H1 (cell line): ENCODE measurements at regions not wholly inside any gene's neighbourhood (a gene's known extent, or its start where the extent isn't known, plus 50 kb on each side); places are given as distances from the start of the nearest gene placed in this dataset.

Source experiments
- CTCF ChIA-PET: fragments of 300-600 bp; sonication (Branson Sonifier 250); formaldehyde crosslinking; loops from one replicate; lab custom pipeline; 2021; ENCODE audit not compliant: partially characterized antibody; lab: Charles Lee
- POLR2A ChIA-PET: fragments of 300-600 bp; sonication (Branson Sonifier 250); formaldehyde crosslinking; loops from one replicate; lab custom pipeline; 2021; ENCODE audit warnings: inconsistent platforms; ENCODE audit not compliant: partially characterized antibody; lab: Charles Lee
- DNase-seq, 2 experiments: peaks; one replicate each; pipeline versions ENCODE4 v3.0.0 to v3.0.0-alpha.2; 2010 to 2022; ENCODE audit warnings: low spot score in 2 of 2, low read depth in 1 of 2, mixed read lengths in 1 of 2
- FAIRE-seq: peaks from 2 replicates; lab custom pipeline; 2011; peaks lifted over from hg19 to GRCh38; lab: Jason Lieb, UNC
- H2AFZ ChIP-seq: 2 replicates; pipeline ENCODE4 v1.8.1; 2012; ENCODE audit warnings: low read length, inconsistent platforms
- H2AK5ac ChIP-seq: 2 replicates; pipeline ENCODE4 v1.6.1; 2013; ENCODE audit warnings: low read depth, low read length
- H2BK120ac ChIP-seq: replicated peaks from 2 replicates; pipeline ENCODE3; 2013; ENCODE audit warnings: low read depth, low read length, inconsistent platforms
- H2BK12ac ChIP-seq: 2 replicates; pipeline ENCODE4 v1.6.1; 2013; ENCODE audit warnings: low read depth, low read length
- H2BK15ac ChIP-seq: 2 replicates; pipeline ENCODE4 v1.6.1; 2013; ENCODE audit warnings: low read length
- H2BK20ac ChIP-seq: 2 replicates; pipeline ENCODE4 v1.6.1; 2013; ENCODE audit warnings: low read length
- H2BK5ac ChIP-seq: 2 replicates; pipeline ENCODE4 v1.6.1; 2013; ENCODE audit warnings: low read depth, low read length
- H3K14ac ChIP-seq: 2 replicates; pipeline ENCODE4 v1.6.1; 2013; ENCODE audit warnings: inconsistent platforms; ENCODE audit not compliant: insufficient read length
- H3K18ac ChIP-seq: 2 replicates; pipeline ENCODE4 v1.6.1; 2013; ENCODE audit warnings: low read length; ENCODE audit errors: extremely low read depth
- H3K23ac ChIP-seq: 2 replicates; pipeline ENCODE4 v1.6.1; 2013; ENCODE audit warnings: inconsistent platforms; ENCODE audit not compliant: insufficient read length
- H3K23me2 ChIP-seq: 2 replicates; pipeline ENCODE4 v1.6.1; 2013; ENCODE audit warnings: low read depth, low read length
- H3K27ac ChIP-seq: 2 replicates; pipeline ENCODE4 v1.6.1; 2011; ENCODE audit warnings: low read depth, low read length, inconsistent platforms
- H3K27me3 ChIP-seq, 4 experiments: replicated peaks in 1 of 4; 1 replicate in 1 of 4; 2 replicates in 3 of 4; pipeline versions ENCODE4 v1.6.1 to v1.8.1; 2011 to 2013; ENCODE audit warnings: low read length in 3 of 4, mild to moderate bottlenecking in 3 of 4, inconsistent platforms in 2 of 4, mixed read lengths in 2 of 4, moderate library complexity in 1 of 4; ENCODE audit not compliant: control insufficient read depth in 3 of 4, insufficient read depth in 3 of 4; ENCODE audit errors: extremely low read depth in 1 of 4
- H3K36me3 ChIP-seq, 4 experiments: 2 replicates each; pipeline versions ENCODE4 v1.6.1 to v1.8.1; 2011 to 2013; ENCODE audit warnings: mild to moderate bottlenecking in 4 of 4, low read length in 3 of 4, moderate library complexity in 2 of 4, control low read depth in 1 of 4, inconsistent platforms in 1 of 4; ENCODE audit not compliant: insufficient read depth in 4 of 4, control insufficient read depth in 2 of 4
- H3K4ac ChIP-seq: replicated peaks from 2 replicates; pipeline ENCODE3; 2013; ENCODE audit warnings: low read length, low read depth, mixed read lengths, inconsistent platforms; ENCODE audit not compliant: insufficient read length
- H3K4me1 ChIP-seq, 4 experiments: replicated peaks in 1 of 4; 1 replicate in 1 of 4; 2 replicates in 3 of 4; pipeline versions ENCODE4 v1.6.1 to v1.8.1; 2011 to 2013; ENCODE audit warnings: low read length in 3 of 4, inconsistent platforms in 2 of 4, mixed read lengths in 1 of 4; ENCODE audit not compliant: insufficient read depth in 4 of 4, control insufficient read depth in 3 of 4
- H3K4me2 ChIP-seq, 2 experiments: 2 replicates each; pipeline versions ENCODE4 v1.6.1 to v1.8.1; 2011 to 2013; ENCODE audit warnings: low read depth in 2 of 2, low read length in 2 of 2, control low read depth in 1 of 2, inconsistent platforms in 1 of 2, mild to moderate bottlenecking in 1 of 2; ENCODE audit not compliant: insufficient read depth in 1 of 2
- H3K4me3 ChIP-seq, 4 experiments: fragments of 200-600, 300-600 bp in 1 of 4; sonication (generic), shearing (Covaris generic), sonication (Bioruptor Twin) in 1 of 4; 2 replicates each; pipeline versions ENCODE4 v1.5.1 to v1.8.1; 2011 to 2016; ENCODE audit warnings: low read length in 4 of 4, low read depth in 3 of 4, control low read depth in 2 of 4, inconsistent platforms in 2 of 4, mild to moderate bottlenecking in 2 of 4, mixed read lengths in 1 of 4, moderate library complexity in 1 of 4; ENCODE audit not compliant: insufficient read depth in 2 of 4; ENCODE audit errors: extremely low read depth in 1 of 4
- H3K56ac ChIP-seq: replicated peaks from 2 replicates; pipeline ENCODE3; 2013; ENCODE audit warnings: low read depth, mild to moderate bottlenecking, mixed read lengths, low read length, inconsistent platforms; ENCODE audit not compliant: insufficient read length
- H3K79me1 ChIP-seq: 2 replicates; pipeline ENCODE4 v1.6.1; 2013; ENCODE audit warnings: low read depth, low read length, control low read depth
- H3K79me2 ChIP-seq, 2 experiments: 2 replicates each; pipeline versions ENCODE4 v1.6.1 to v1.8.1; 2012 to 2013; ENCODE audit warnings: low read length in 2 of 2, mild to moderate bottlenecking in 2 of 2, inconsistent platforms in 1 of 2; ENCODE audit not compliant: insufficient read depth in 2 of 2, control insufficient read depth in 1 of 2
- H3K9ac ChIP-seq, 4 experiments: replicated peaks in 1 of 4; 1 replicate in 1 of 4; 2 replicates in 3 of 4; pipeline versions ENCODE4 v1.6.1 to v1.8.1; 2011 to 2013; ENCODE audit warnings: low read depth in 3 of 4, low read length in 3 of 4, control low read depth in 2 of 4, mild to moderate bottlenecking in 2 of 4, moderate library complexity in 2 of 4, inconsistent platforms in 1 of 4; ENCODE audit errors: extremely low read depth in 1 of 4
- H3K9me3 ChIP-seq, 2 experiments: 2 replicates each; pipeline versions ENCODE4 v1.6.1 to v1.8.1; 2012 to 2013; ENCODE audit warnings: mild to moderate bottlenecking in 2 of 2, moderate library complexity in 2 of 2, control low read depth in 1 of 2, inconsistent platforms in 1 of 2, low read depth in 1 of 2, low read length in 1 of 2, mixed read lengths in 1 of 2; ENCODE audit not compliant: insufficient read depth in 2 of 2
- H4K20me1 ChIP-seq, 2 experiments: replicated peaks in 1 of 2; 2 replicates each; pipeline versions ENCODE3 to v1.8.1; 2011 to 2013; ENCODE audit warnings: inconsistent platforms in 2 of 2, low read length in 2 of 2, mild to moderate bottlenecking in 1 of 2; ENCODE audit not compliant: insufficient read depth in 2 of 2, control insufficient read depth in 1 of 2
- H4K5ac ChIP-seq: 2 replicates; pipeline ENCODE4 v1.6.1; 2013; ENCODE audit warnings: low read length, low read depth, mixed read lengths, inconsistent platforms; ENCODE audit not compliant: insufficient read length
- H4K8ac ChIP-seq: 2 replicates; pipeline ENCODE4 v1.8.0; 2013; ENCODE audit warnings: mild to moderate bottlenecking, moderate library complexity, low read length, inconsistent platforms; ENCODE audit not compliant: insufficient read depth; ENCODE audit errors: extremely low read depth
- H4K91ac ChIP-seq: replicated peaks from 2 replicates; pipeline ENCODE3; 2013; ENCODE audit warnings: low read length, mixed read lengths, inconsistent platforms; ENCODE audit not compliant: insufficient read length
- CREB1 ChIP-seq: IDR thresholded peaks from 2 replicates; pipeline ENCODE4 v1.6.1; 2012; ENCODE audit warnings: inconsistent platforms
- FOSL1 ChIP-seq: IDR thresholded peaks from 2 replicates; pipeline ENCODE4 v1.6.1; 2011; ENCODE audit warnings: mild to moderate bottlenecking, low read depth, low read length, moderate library complexity; ENCODE audit not compliant: insufficient read depth
- POU5F1 ChIP-seq: IDR thresholded peaks from 2 replicates; pipeline ENCODE4 v1.6.1; 2011; ENCODE audit warnings: low read depth, mild to moderate bottlenecking, low read length, moderate library complexity
- WGBS, 2 experiments: shearing (Covaris generic) in 1 of 2; methylation state at CpG; one replicate each; pipeline versions ENCODE4 v1.1.6 to v1.1.7; 2013 to 2015; ENCODE audit warnings: low lambda C conversion rate in 2 of 2, mixed read lengths in 2 of 2, inconsistent platforms in 1 of 2, low coverage in 1 of 2, missing lambda C conversion rate in 1 of 2; ENCODE audit not compliant: insufficient replicate concordance in 2 of 2, insufficient coverage in 1 of 2, insufficient read length in 1 of 2; ENCODE audit errors: extremely low coverage in 1 of 2, missing lambda C conversion rate in 1 of 2; 5-methylcytosine and 5-hydroxymethylcytosine counted together

DNA sequence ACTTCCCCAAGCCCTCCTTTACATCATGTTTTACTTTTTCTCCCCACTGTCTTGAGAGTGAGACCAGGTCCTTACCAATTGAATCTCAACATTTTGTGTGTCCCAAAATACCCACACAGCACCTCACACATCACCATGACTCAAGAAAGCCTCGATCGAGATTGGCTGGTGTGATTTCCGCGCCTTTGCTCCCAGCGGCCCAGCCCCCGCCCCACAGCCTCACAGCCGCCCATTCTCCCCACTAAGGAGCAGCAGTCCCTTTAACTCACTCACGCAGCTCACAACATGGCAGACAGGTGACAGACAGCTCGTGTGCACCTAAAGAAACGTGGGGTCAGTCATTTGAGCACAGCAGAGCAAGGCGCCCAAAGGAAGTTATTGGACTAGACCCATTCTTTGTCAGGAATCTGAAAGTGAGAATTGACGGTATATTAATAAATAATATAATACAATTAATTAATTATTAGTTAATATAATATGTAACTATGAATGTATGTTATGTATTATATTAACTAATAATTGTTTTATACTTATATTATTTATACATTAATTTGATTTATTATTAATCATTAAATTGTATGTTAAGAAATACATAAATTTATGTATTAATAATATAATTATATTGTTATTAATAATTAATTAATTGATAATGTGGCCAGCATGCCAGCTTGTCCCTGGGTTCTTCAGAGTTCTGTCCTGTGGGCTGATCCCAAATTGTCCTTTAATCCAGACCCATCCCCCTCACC lies 204.9 kb upstream of the RNF32 start:
- no peak overlapping the region for H3K4me2 ChIP-seq
- H4K8ac ChIP-seq = no peak overlapping the region
- H2BK12ac ChIP-seq = no peak overlapping the region
- no peaks in the 10 kb centered on the region for H3K79me2 ChIP-seq
- H3K36me3 ChIP-seq = no peaks in the 10 kb centered on the region
- H3K18ac ChIP-seq = no peak overlapping the region
- DNase-seq (no peak), FAIRE-seq (no peak)
- H4K5ac ChIP-seq = no peak overlapping the region
- no peak overlapping the region for H2BK120ac ChIP-seq
- no peak overlapping the region for H4K91ac ChIP-seq
- H3K27ac ChIP-seq = no peak overlapping the region
- no peak overlapping the region for H3K56ac ChIP-seq
- H3K4me3 ChIP-seq = no peak overlapping the region
- H2BK20ac ChIP-seq = no peak overlapping the region
- no peaks in the 10 kb centered on the region for H3K4me1 ChIP-seq
- no peak overlapping the region for H3K14ac ChIP-seq
- H3K4ac ChIP-seq = no peak overlapping the region
- CTCF ChIA-PET = no interaction called here
- H3K23ac ChIP-seq = no peak overlapping the region
- H3K79me1 ChIP-seq = no peaks in the 10 kb centered on the region
- H3K9ac ChIP-seq = no peak overlapping the region
- H3K27me3 ChIP-seq = no peaks in the 10 kb centered on the region
- 87% methylated on average over 12 of the region's 12 CpGs; no CpG with 5 or more reads in 1 of the 2 experiments for WGBS, 2 experiments
- POLR2A ChIA-PET = no interaction called here
- no peaks in the 10 kb centered on the region for H3K23me2 ChIP-seq
- H2AK5ac ChIP-seq = no peak overlapping the region
- H3K9me3 ChIP-seq = no peaks in the 10 kb centered on the region
- no peak overlapping the region for H2BK15ac ChIP-seq
- H2AFZ ChIP-seq = no peak overlapping the region
- H2BK5ac ChIP-seq = no peak overlapping the region
- no peaks in the 10 kb centered on the region for H4K20me1 ChIP-seq
- TF ChIP-seq FOSL1 (no peak), POU5F1 (no peak), CREB1 (no peak)
